HepG2 (cell line): ENCODE measurements at regions not wholly inside any gene's neighbourhood (a gene's known extent, or its start where the extent isn't known, plus 50 kb on each side); places are given as distances from the start of the nearest gene placed in this dataset.

ENCODE experiments used
- ATAC-seq: fragments of 200-7000 bp; cut with Tn5 transposase; 3 replicates; pipeline ENCODE4 v1.9.1; 2020; ENCODE audit warnings: mild to moderate bottlenecking, moderate library complexity
- BruUV-seq: library from RNA; stranded (reverse); fragments of 400-500 nt; replicated peaks from 2 replicates; lab custom pipeline; 2021; lab: Mats Ljungman, UMichigan
- CTCF ChIA-PET: fragments of 300-600 bp; formaldehyde crosslinking; extraction: SDS; loops from one replicate; lab custom pipeline; 2021; ENCODE audit warnings: low total read pairs, inconsistent platforms, low intra/inter-chr PET ratio; lab: Yijun Ruan, JAX
- POLR2A ChIA-PET: fragments of 350-600 bp; sonication (Branson Sonifier 250); formaldehyde crosslinking; loops from one replicate; lab custom pipeline; 2020; ENCODE audit warnings: antibody characterized with exemption, inconsistent platforms; lab: Yijun Ruan, JAX
- DNase-seq: peaks from one replicate; pipeline ENCODE4 v3.0.0-alpha.2; 2015; ENCODE audit warnings: low spot score
- FAIRE-seq: peaks from 3 replicates; lab custom pipeline; 2011; peaks lifted over from hg19 to GRCh38; lab: Jason Lieb, UNC
- H2AFZ ChIP-seq: one replicate; pipeline ENCODE4 v1.6.1; 2011; ENCODE audit warnings: low read length, inconsistent platforms
- H3K27ac ChIP-seq: fragments of 300-600 bp; 3 replicates; pipeline ENCODE4 v1.8.0; 2011; ENCODE audit warnings: mixed run types, mild to moderate bottlenecking, mixed read lengths, low read length, inconsistent platforms; ENCODE audit not compliant: insufficient read depth; ENCODE audit errors: extremely low read length
- H3K27me3 ChIP-seq, 2 experiments: fragments of 200-600 bp in 1 of 2; 2 replicates in 1 of 2; 3 replicates in 1 of 2; pipeline versions ENCODE4 v1.6.0 to v1.8.0; 2011; ENCODE audit warnings: low read length in 2 of 2, mild to moderate bottlenecking in 2 of 2, moderate library complexity in 2 of 2, inconsistent platforms in 1 of 2; ENCODE audit not compliant: insufficient read depth in 2 of 2, control insufficient read depth in 1 of 2
- H3K36me3 ChIP-seq, 2 experiments: fragments of 200-600 bp in 1 of 2; replicated peaks in 1 of 2; 2 replicates in 1 of 2; 3 replicates in 1 of 2; pipeline versions ENCODE4 v1.5.1 to v1.8.0; 2011; ENCODE audit warnings: low read length in 2 of 2, inconsistent platforms in 1 of 2; ENCODE audit not compliant: insufficient read depth in 2 of 2, control insufficient read depth in 1 of 2
- H3K4me1 ChIP-seq: 2 replicates; pipeline ENCODE4 v1.5.1; 2012; ENCODE audit warnings: low read length, inconsistent platforms; ENCODE audit not compliant: insufficient read depth
- H3K4me2 ChIP-seq: 2 replicates; pipeline ENCODE4 v1.6.0; 2011; ENCODE audit warnings: low read depth, low read length, inconsistent platforms
- H3K4me3 ChIP-seq, 3 experiments: fragments of 200-600 bp in 1 of 3; sonication (generic), shearing (Covaris generic) in 1 of 3; replicated peaks in 1 of 3; 2 replicates each; pipeline ENCODE4 v1.5.1; 2011 to 2016; ENCODE audit warnings: low read length in 3 of 3, inconsistent platforms in 2 of 3, low read depth in 2 of 3, mild to moderate bottlenecking in 2 of 3, control low read depth in 1 of 3, mixed read lengths in 1 of 3; ENCODE audit not compliant: insufficient read depth in 1 of 3
- H3K79me2 ChIP-seq: one replicate; pipeline ENCODE4 v1.6.1; 2011; ENCODE audit warnings: low read length, inconsistent platforms; ENCODE audit not compliant: insufficient read depth
- H3K9ac ChIP-seq: 2 replicates; pipeline ENCODE4 v1.6.0; 2011; ENCODE audit warnings: mild to moderate bottlenecking, low read depth, low read length, inconsistent platforms; ENCODE audit not compliant: insufficient read depth
- H3K9me3 ChIP-seq: 2 replicates; pipeline ENCODE4 v1.5.1; 2012; ENCODE audit warnings: mild to moderate bottlenecking, low read length
- H4K20me1 ChIP-seq: 2 replicates; pipeline ENCODE4 v1.6.0; 2011; ENCODE audit warnings: inconsistent platforms, mild to moderate bottlenecking, low read length, moderate library complexity; ENCODE audit not compliant: insufficient read depth
- FOXP1 ChIP-seq, 2 experiments: fragments of 450-650 bp in 1 of 2; IDR thresholded peaks; 2 replicates each; pipeline ENCODE4 v1.6.1; 2017 to 2018; ENCODE audit warnings: antibody characterized with exemption in 1 of 2
- FOXP4 ChIP-seq: sonication (generic); formaldehyde crosslinking; IDR thresholded peaks from 2 replicates; pipeline ENCODE4 v1.4.0; 2020; ENCODE audit warnings: missing genetic modification reagents
- MLLT10 ChIP-seq: sonication (generic); formaldehyde crosslinking; IDR thresholded peaks from 2 replicates; pipeline ENCODE4 v1.4.0; 2020; ENCODE audit warnings: missing genetic modification reagents
- NR3C1 ChIP-seq: sonication (generic); formaldehyde crosslinking; IDR thresholded peaks from 2 replicates; pipeline ENCODE4 v1.4.0; 2020; ENCODE audit warnings: missing genetic modification reagents
- PBX2 ChIP-seq: IDR thresholded peaks from 2 replicates; pipeline ENCODE4 v1.6.1; 2016; ENCODE audit warnings: control low read depth
- RBM39 ChIP-seq: fragments of 200-400 bp; formaldehyde crosslinking; IDR thresholded peaks from one replicate; pipeline ENCODE4 v1.6.1; 2018; ENCODE audit warnings: antibody characterized with exemption, mild to moderate bottlenecking, low read depth, low read length; ENCODE audit not compliant: poor library complexity, severe bottlenecking
- SP140L ChIP-seq: sonication (generic); formaldehyde crosslinking; IDR thresholded peaks from 2 replicates; pipeline ENCODE4 v1.4.0; 2020; ENCODE audit warnings: missing genetic modification reagents, borderline replicate concordance
- SRSF1 ChIP-seq: fragments of 200-400 bp; formaldehyde crosslinking; optimal IDR thresholded peaks from 2 replicates; pipeline ENCODE3; 2017; ENCODE audit warnings: mild to moderate bottlenecking, low read depth, low read length, moderate library complexity
- ZBED4 ChIP-seq: sonication (generic); formaldehyde crosslinking; IDR thresholded peaks from 2 replicates; pipeline ENCODE4 v1.4.0; 2020; ENCODE audit warnings: missing genetic modification reagents, borderline replicate concordance
- ZBTB39 ChIP-seq: sonication (generic); formaldehyde crosslinking; IDR thresholded peaks from 2 replicates; pipeline ENCODE4 v1.5.0; 2020; ENCODE audit warnings: missing genetic modification reagents
- ZBTB8A ChIP-seq: sonication (generic); formaldehyde crosslinking; IDR thresholded peaks from 2 replicates; pipeline ENCODE4 v1.4.0; 2020; ENCODE audit warnings: mild to moderate bottlenecking, low read depth, missing genetic modification reagents, borderline replicate concordance
- ZKSCAN1 ChIP-seq: fragments of 150-350 bp; IDR thresholded peaks from 2 replicates; pipeline ENCODE4 v1.6.1; 2014; ENCODE audit warnings: low read length
- ZNF274 ChIP-seq: sonication (generic); formaldehyde crosslinking; IDR thresholded peaks from 2 replicates; pipeline ENCODE4 v1.5.1; 2020; ENCODE audit warnings: mild to moderate bottlenecking, missing genetic modification reagents
- ZNF326 ChIP-seq: sonication (generic); formaldehyde crosslinking; IDR thresholded peaks from 2 replicates; pipeline ENCODE4 v1.4.0; 2020; ENCODE audit warnings: missing genetic modification reagents, borderline replicate concordance
- ZNF737 ChIP-seq: sonication (generic); formaldehyde crosslinking; IDR thresholded peaks from 2 replicates; pipeline ENCODE4 v1.5.0; 2020; ENCODE audit warnings: missing genetic modification reagents, mild to moderate bottlenecking, borderline replicate concordance
- ZNF790 ChIP-seq: sonication (generic); formaldehyde crosslinking; IDR thresholded peaks from 2 replicates; pipeline ENCODE4 v1.8.0; 2022; ENCODE audit warnings: missing genetic modification reagents, mild to moderate bottlenecking, borderline replicate concordance
- WGBS: methylation state at CpG from one replicate; pipeline ENCODE4 v1.1.6; 2017; ENCODE audit warnings: low lambda C conversion rate; 5-methylcytosine and 5-hydroxymethylcytosine counted together
- in situ Hi-C: cut with HindIII; loops from 2 replicates; pipeline ENCODE4 v1.10.0; 2017; ENCODE audit warnings: low pct_unique_long_range_greater_than_20kb; ENCODE audit not compliant: extremely low pct_ligation_motif_present
- intact Hi-C: fragments of 100-400 bp; cut with micrococcal nuclease; formaldehyde crosslinking; loops from one replicate; pipeline ENCODE4 v1.10.0; 2022; ENCODE audit not compliant: unreplicated experiment

GRCh38 chr10:84583501-84583900 is 255.1 kb downstream of the CCSER2 start:
- ATAC-seq: no peak
- H3K27ac ChIP-seq: no peak overlapping the region
- in situ Hi-C loops (no loop called here), intact Hi-C loops (no loop called here)
- no peaks in the 10 kb centered on the region; a peak in 2 of 5 replicates for H3K27me3 ChIP-seq
- H3K4me1 ChIP-seq: no peaks in the 10 kb centered on the region
- no peak for FAIRE-seq
- no peaks in the 10 kb centered on the region for H3K9me3 ChIP-seq
- no peak overlapping the region for H3K9ac ChIP-seq
- H3K36me3 ChIP-seq: no peaks in the 10 kb centered on the region
- no peak overlapping the region for H2AFZ ChIP-seq
- ChIA-PET POLR2A (no interaction called here), CTCF (no interaction called here)
- no TSS peak for BruUV-seq
- WGBS: 24% methylated on average over 5 of the region's 5 CpGs
- no peaks in the 10 kb centered on the region for H3K79me2 ChIP-seq
- H4K20me1 ChIP-seq: no peaks in the 10 kb centered on the region
- DNase-seq: no peak
- H3K4me2 ChIP-seq: no peak overlapping the region
- no peak overlapping the region for H3K4me3 ChIP-seq
- TF ChIP-seq SRSF1: no peak
- no peak for TF ChIP-seq NR3C1 (CRISPR knock-in tag)
- TF ChIP-seq SP140L (CRISPR knock-in tag): no peak
- no peak for TF ChIP-seq ZBTB39 (CRISPR knock-in tag)
- TF ChIP-seq ZNF790 (CRISPR knock-in tag): no peak
- no peak for TF ChIP-seq ZNF326 (CRISPR knock-in tag)
- TF ChIP-seq ZBED4 (CRISPR knock-in tag): no peak
- no peak for TF ChIP-seq ZKSCAN1
- no peak for TF ChIP-seq RBM39
- TF ChIP-seq MLLT10 (CRISPR knock-in tag): no peak
- TF ChIP-seq FOXP4 (CRISPR knock-in tag): no peak
- no peak for TF ChIP-seq ZNF737
- TF ChIP-seq ZBTB8A (CRISPR knock-in tag): no peak
- no peak for TF ChIP-seq FOXP1 (IDR thresholded peaks at IDR 0.05)
- TF ChIP-seq FOXP1 (CRISPR knock-in tag; IDR thresholded peaks at IDR 0.05): no peak
- no peak for TF ChIP-seq ZNF274 (CRISPR knock-in tag)
- TF ChIP-seq PBX2 (CRISPR knock-in tag): no peak
